NCI-H748 (cell line): ENCODE measurements at regions not wholly inside any gene's neighbourhood (a gene's known extent, or its start where the extent isn't known, plus 50 kb on each side); places are given as distances from the start of the nearest gene placed in this dataset.

ENCODE experiments used
- DNase-seq: peaks from one replicate; lab custom pipeline; 2025; ENCODE audit not compliant: unreplicated experiment; lab: John Stamatoyannopoulos, UW

- DNase-seq = no peak
Observed at GRCh38 chr22:22098457-22099193, 116.0 kb upstream of the TOP3B start.

GRCh38 chr22:22097727-22098228 is 115.2 kb upstream of the TOP3B start:
- no peak for DNase-seq

- no peak for DNase-seq
Observed at GRCh38 chr22:22094921-22095320, 112.3 kb upstream of the TOP3B start.

GRCh38 chr22:22094514-22094913 is 111.9 kb upstream of the TOP3B start:
- no peak for DNase-seq

GRCh38 chr22:22093743-22094142 is 111.2 kb upstream of the TOP3B start:
- DNase-seq = no peak

GRCh38 chr22:22092974-22093373 is 110.4 kb upstream of the TOP3B start:
- DNase-seq = no peak

GRCh38 chr22:22092101-22092500 is 109.5 kb upstream of the TOP3B start:
- DNase-seq = no peak

GRCh38 chr22:22091400-22091878 is 108.9 kb upstream of the TOP3B start:
- no peak for DNase-seq

GRCh38 chr22:22090650-22091399 is 108.2 kb upstream of the TOP3B start:
- DNase-seq = no peak

GRCh38 chr22:22089459-22090308 is 107.1 kb upstream of the TOP3B start:
- no peak for DNase-seq

GRCh38 chr22:22088658-22089458 is 106.3 kb upstream of the TOP3B start:
- no peak for DNase-seq

- no peak for DNase-seq
Observed at GRCh38 chr22:22087854-22088657, 105.5 kb upstream of the TOP3B start.

GRCh38 chr22:22086501-22087158 is 104.0 kb upstream of the TOP3B start:
- DNase-seq = no peak

- DNase-seq = no peak
Observed at GRCh38 chr22:22085702-22086500, 103.3 kb upstream of the TOP3B start.

GRCh38 chr22:22084089-22084711 is 101.6 kb upstream of the TOP3B start:
- DNase-seq = no peak

GRCh38 chr22:22082960-22083359 is 100.4 kb upstream of the TOP3B start:
- no peak for DNase-seq

- DNase-seq = no peak
Observed at GRCh38 chr22:22082229-22082835, 99.7 kb upstream of the TOP3B start.
